ENCODE measurements at regions not wholly inside any gene's neighbourhood (a gene's known extent, or its start where the extent isn't known, plus 50 kb on each side); places are given as distances from the start of the nearest gene placed in this dataset.

DNA sequence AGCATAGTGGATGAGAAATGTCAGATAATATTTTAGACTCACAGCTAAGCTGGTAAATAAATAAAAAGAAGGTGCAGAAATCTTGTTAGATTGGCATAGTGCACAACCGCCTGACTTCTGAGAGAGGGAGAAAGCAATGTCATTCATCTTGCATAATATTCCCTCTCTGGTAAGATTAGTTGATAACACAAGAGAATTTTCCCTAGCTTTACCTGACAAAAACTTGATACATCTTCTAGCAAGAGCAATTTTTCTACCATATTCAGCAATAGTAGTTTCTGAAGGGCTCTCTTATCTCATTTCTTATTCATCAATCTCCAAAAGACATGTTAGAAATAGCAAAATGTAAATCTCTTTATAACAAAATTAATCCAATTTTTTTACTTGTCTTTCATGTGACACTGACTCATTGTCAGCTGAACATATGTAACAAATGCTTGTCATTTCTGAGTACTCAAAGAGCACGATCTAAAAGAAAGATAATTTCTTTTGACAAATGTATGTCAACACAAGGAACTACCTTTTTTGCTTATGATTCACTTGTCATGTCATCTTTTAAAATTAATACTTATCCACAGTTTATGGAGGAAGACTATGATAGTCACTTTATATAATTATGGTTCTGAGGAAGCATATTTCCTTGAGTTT is 240.0 kb downstream of the ARAP2 start:
- DNase-seq (ENCODE audit: low spot score) (no peak), FAIRE-seq (peak; percentile 67)

DNA sequence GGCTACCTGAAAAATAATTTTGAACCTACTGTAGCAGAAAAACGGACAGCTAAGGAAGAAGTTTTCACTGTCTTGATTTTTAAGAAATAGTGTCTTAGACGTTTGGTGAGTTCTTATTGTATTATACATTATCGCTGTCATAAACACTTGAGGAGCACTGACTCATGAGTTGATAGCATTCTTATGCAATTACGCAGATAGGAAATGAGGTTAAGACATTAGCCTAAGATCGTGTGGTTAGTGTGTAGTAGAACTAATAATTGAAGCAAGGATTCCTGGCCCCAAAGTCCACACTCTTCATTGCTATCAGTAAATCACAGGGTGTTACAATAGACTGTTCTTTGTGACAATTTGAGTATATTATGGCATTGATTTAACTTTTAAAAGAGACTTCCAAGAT is 238.1 kb downstream of the ARAP2 start:
- DNase-seq (ENCODE audit: low spot score) (peak; percentile 78), FAIRE-seq (peak; percentile 89)

GRCh38 chr4:36010397-36010929 is 233.9 kb downstream of the ARAP2 start:
- peak; percentile 55 for FAIRE-seq

GRCh38 chr4:36011381-36011780 is 232.9 kb downstream of the ARAP2 start:
- FAIRE-seq (peak; percentile 42), DNase-seq (ENCODE audit: low spot score) (peak; percentile 11)

More at GRCh38 chr4:36010397-36010929, 233.9 kb downstream of the ARAP2 start:
- peak; percentile 13 for DNase-seq (ENCODE audit: low spot score)

GRCh38 chr4:36012503-36012902 is 231.8 kb downstream of the ARAP2 start:
- no peak for DNase-seq (ENCODE audit: low spot score)
- FAIRE-seq = no peak

DNA sequence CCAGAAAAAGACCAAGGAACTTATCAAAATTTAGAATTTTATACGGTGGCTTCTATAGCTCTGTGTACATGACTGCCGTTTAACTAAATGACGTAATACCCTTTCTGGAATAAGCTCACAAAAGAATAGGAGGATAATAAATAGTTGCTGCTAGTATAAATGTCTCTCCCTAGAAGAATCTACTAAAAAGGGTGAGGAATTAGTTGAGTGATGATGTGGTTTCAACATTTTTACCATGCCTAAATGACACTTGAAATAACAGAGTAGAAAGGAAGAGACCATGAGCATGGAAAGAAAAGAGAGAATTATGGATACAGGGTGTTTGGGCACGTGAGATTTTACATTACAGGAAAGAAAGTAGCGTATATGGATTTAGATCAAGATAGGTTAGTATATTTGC is 231.1 kb downstream of the ARAP2 start:
- no peak for FAIRE-seq
- DNase-seq (ENCODE audit: low spot score) = no peak
